ENCODE measurements at regions not wholly inside any gene's neighbourhood (a gene's known extent, or its start where the extent isn't known, plus 50 kb on each side); places are given as distances from the start of the nearest gene placed in this dataset.
"Not testable (repeated sequence)": the region's sequence is repeated elsewhere in the genome, so short reads cannot be mapped to it uniquely, and the experiment has no call there.

DNA sequence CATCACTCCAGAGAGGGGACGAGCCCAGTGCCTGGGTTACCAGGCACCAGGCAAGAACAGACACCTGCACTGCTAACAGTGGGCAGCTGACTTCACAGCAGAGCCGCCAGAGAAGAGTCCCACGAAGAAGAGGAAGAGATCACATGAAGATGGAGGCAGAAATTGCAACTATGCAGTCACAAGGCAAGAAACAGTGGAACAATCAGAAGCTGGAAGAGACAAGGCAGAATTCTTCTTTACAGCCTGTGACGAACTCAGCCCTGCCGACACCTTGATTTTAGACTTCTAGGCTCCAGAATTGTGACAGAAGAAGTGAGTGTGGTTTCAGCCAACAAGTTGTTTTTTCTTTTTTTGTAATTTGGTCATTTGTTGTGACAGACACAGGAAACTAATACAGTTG is 59.2 kb downstream of the IL12A start:
- Histone ChIP-seq H3K27me3 (ENCODE audit: control insufficient read depth, insufficient read depth, low read length) (no peaks in the 10 kb centered on the region), H3K4me3 (ENCODE audit: low read depth, low read length) (no peak overlapping the region), H3K36me3 (ENCODE audit: control insufficient read depth, insufficient read depth, low read length) (no peaks in the 10 kb centered on the region)
- TF ChIP-seq, protein P1, sequence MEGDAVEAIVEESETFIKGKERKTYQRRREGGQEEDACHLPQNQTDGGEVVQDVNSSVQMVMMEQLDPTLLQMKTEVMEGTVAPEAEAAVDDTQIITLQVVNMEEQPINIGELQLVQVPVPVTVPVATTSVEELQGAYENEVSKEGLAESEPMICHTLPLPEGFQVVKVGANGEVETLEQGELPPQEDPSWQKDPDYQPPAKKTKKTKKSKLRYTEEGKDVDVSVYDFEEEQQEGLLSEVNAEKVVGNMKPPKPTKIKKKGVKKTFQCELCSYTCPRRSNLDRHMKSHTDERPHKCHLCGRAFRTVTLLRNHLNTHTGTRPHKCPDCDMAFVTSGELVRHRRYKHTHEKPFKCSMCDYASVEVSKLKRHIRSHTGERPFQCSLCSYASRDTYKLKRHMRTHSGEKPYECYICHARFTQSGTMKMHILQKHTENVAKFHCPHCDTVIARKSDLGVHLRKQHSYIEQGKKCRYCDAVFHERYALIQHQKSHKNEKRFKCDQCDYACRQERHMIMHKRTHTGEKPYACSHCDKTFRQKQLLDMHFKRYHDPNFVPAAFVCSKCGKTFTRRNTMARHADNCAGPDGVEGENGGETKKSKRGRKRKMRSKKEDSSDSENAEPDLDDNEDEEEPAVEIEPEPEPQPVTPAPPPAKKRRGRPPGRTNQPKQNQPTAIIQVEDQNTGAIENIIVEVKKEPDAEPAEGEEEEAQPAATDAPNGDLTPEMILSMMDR (IDR thresholded peaks at IDR 0.05; ENCODE audit: insufficient read depth, low read length, poor library complexity, severe bottlenecking) = no peak
- no peak for DNase-seq (ENCODE audit: low read depth)

DNA sequence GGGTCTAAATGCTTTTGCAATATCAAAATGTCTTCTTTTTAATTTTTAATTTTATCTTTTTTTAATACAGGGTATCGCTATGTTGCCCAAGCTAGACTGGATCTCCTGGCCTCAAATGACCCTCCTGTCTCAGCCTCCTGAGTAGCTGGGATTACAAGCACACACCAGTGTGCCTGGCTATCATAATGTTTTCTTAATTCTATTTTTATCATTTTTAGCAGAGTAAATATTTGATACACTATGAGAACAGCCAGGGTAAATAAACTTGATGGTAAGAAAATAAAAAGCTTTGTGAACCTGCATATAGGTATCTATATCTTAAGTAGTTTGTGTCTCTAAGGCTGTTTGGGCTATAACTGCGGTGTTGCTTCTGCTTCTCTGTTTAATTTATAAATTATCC is 60.4 kb downstream of the IL12A start:
- Histone ChIP-seq H3K27me3 (ENCODE audit: control insufficient read depth, insufficient read depth, low read length) (no peaks in the 10 kb centered on the region), H3K4me3 (ENCODE audit: low read depth, low read length) (no peak overlapping the region), H3K36me3 (ENCODE audit: control insufficient read depth, insufficient read depth, low read length) (no peaks in the 10 kb centered on the region)
- TF ChIP-seq, protein P1 (IDR thresholded peaks at IDR 0.05; ENCODE audit: insufficient read depth, low read length, poor library complexity, severe bottlenecking) = no peak
- DNase-seq (ENCODE audit: low read depth) = no peak

DNA sequence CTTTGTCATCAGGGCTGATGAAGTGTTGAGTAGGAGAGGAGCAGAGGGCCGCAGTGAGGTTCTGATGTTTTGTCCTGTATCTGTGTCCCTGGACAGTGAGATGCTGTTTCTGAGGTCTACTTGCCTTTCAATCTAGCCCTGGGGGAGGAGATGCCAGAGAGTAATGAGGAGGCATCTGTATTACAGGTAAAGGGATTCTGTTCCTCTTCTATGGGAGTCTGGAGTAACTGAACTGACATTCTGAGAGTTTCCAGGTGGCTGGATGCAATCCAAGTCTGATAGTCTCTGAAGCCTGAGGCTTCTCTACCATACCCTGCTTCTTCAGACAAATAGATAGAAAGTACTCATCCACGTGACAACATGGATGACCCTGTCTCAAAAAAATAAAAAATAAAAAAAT is 60.9 kb downstream of the IL12A start:
- no peaks in the 10 kb centered on the region for H3K27me3 ChIP-seq (ENCODE audit: control insufficient read depth, insufficient read depth, low read length)
- H3K4me3 ChIP-seq (ENCODE audit: low read depth, low read length) = no peak overlapping the region
- DNase-seq (ENCODE audit: low read depth) = no peak
- TF ChIP-seq, protein P1 (IDR thresholded peaks at IDR 0.05; ENCODE audit: insufficient read depth, low read length, poor library complexity, severe bottlenecking) = no peak
- no peaks in the 10 kb centered on the region for H3K36me3 ChIP-seq (ENCODE audit: control insufficient read depth, insufficient read depth, low read length)

DNA sequence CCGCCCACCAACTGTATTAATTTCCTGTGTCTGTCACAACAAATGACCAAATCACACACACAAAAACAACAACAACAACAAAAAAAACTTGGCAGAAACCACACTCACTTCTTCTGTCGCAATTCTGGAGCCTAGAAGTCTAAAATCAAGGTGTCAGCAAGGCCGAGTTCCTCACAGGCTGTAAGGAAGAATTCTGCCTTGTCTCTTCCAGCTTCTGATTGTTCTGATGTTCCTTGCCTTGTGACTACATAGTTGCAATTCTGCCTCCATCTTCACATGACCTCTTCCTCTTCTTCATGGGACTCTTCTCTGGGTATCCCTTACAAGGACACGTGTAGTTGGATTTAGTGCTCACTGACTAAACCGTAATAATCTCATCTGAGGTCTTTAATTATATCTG is 61.4 kb downstream of the IL12A start:
- TF ChIP-seq, protein P1 (IDR thresholded peaks at IDR 0.05; ENCODE audit: insufficient read depth, low read length, poor library complexity, severe bottlenecking) = no peak
- H3K36me3 ChIP-seq (ENCODE audit: control insufficient read depth, insufficient read depth, low read length) = no peaks in the 10 kb centered on the region
- no peak overlapping the region for H3K4me3 ChIP-seq (ENCODE audit: low read depth, low read length)
- no peaks in the 10 kb centered on the region for H3K27me3 ChIP-seq (ENCODE audit: control insufficient read depth, insufficient read depth, low read length)
- no peak for DNase-seq (ENCODE audit: low read depth)

DNA sequence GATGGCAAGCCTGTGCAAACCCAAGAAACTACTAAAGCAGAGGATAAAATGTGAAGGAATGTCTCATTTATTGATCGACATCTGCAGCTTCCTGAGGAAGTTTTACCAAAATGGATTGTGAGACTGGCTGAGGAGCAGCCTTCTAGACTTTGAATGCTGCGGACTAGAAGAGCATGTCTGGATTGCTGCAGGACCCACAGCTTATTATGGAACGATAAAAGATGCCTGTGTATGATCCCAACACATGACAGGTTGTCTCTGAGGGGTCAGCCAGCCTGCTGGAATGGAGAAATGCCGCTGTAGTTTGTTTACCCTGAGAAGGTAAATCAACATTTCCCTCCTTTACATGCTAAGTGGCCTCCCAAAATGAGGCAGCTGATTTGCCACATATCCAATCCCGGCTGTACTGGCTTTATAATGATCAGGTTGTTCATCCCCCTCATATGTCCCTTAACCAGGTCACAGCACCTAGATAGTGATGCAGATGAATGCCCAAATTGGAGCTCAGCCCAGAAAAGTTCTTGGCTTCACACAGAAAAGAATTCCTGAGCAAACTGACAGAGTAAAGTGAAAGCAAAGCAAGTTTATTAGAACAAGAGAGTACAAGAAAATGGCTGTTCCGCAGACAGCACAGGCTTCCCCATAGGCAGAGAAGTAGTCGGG is 63.9 kb downstream of the IL12A start:
- Histone ChIP-seq H3K27me3 (ENCODE audit: control insufficient read depth, insufficient read depth, low read length) (no peaks in the 10 kb centered on the region), H3K4me3 (ENCODE audit: low read depth, low read length) (no peak overlapping the region), H3K36me3 (ENCODE audit: control insufficient read depth, insufficient read depth, low read length) (no peaks in the 10 kb centered on the region)
- TF ChIP-seq, protein P1 (IDR thresholded peaks at IDR 0.05; ENCODE audit: insufficient read depth, low read length, poor library complexity, severe bottlenecking) = no peak
- DNase-seq (ENCODE audit: low read depth) = no peak

DNA sequence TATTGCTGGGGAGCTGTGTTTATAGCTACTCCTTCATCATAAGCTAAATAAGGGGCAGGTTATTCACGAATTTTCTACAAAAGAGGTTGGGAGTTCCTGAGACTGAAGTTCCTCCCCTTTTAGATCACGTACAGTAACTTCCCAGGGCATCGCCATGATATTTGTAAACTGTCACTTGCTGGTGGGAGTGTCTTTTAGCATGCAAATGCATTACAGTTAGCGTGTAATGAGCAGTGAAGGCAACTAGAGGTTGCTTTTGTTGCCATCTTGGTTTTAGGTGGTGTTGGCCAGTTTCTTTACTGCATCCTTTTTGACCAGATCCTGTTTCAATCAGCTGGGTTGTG is 64.4 kb downstream of the IL12A start:
- no peak for DNase-seq (ENCODE audit: low read depth)
- no peak overlapping the region for H3K4me3 ChIP-seq (ENCODE audit: low read depth, low read length)
- TF ChIP-seq, protein P1 (IDR thresholded peaks at IDR 0.05; ENCODE audit: insufficient read depth, low read length, poor library complexity, severe bottlenecking) = no peak
- no peaks in the 10 kb centered on the region for H3K27me3 ChIP-seq (ENCODE audit: control insufficient read depth, insufficient read depth, low read length)
- no peaks in the 10 kb centered on the region for H3K36me3 ChIP-seq (ENCODE audit: control insufficient read depth, insufficient read depth, low read length)

DNA sequence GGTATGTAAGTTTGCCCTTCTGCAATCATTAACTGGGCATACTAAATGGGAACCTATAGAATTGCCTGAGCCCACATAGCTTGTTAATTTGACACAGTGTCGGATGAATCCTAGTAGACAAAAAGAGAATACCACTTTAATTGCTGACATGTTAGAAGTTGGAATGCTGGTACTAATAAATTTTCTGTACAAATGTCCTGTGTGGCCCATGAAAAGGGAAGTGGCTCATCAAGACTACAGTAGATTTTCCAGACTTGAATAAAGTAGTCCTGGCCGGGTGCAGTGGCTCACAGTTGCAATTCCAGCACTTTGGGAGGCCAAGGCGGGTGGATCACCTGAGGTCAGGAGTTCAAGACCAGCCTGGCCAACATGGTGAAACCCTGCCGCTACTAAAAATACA is 66.2 kb downstream of the IL12A start:
- not testable (repeated sequence) for H3K4me3 ChIP-seq (ENCODE audit: low read depth, low read length); H3K36me3 ChIP-seq (ENCODE audit: control insufficient read depth, insufficient read depth, low read length); DNase-seq (ENCODE audit: low read depth)

More for the DNA sequence above, 66.2 kb downstream of the IL12A start:
- H3K27me3 ChIP-seq (ENCODE audit: control insufficient read depth, insufficient read depth, low read length) = not testable (repeated sequence)
